ENCODE measurements at regions not wholly inside any gene's neighbourhood (a gene's known extent, or its start where the extent isn't known, plus 50 kb on each side); places are given as distances from the start of the nearest gene placed in this dataset.

GRCh38 chr1:99193431-99193830 lies 70.9 kb upstream of the PLPPR4 start (continued):
- TF ChIP-seq CEBPZ (IDR thresholded peaks at IDR 0.05; ENCODE audit: low read depth, low read length) (no peak), POLR2AphosphoS5 (IDR thresholded peaks at IDR 0.05; ENCODE audit: low read length) (no peak), ZNF384 (IDR thresholded peaks at IDR 0.05; ENCODE audit: borderline replicate concordance, low read depth, low read length) (no peak)

- DNase-seq (ENCODE audit: low read depth, low spot score) (no peak), FAIRE-seq (no peak), ATAC-seq (no peak)
- Histone ChIP-seq H2AFZ (ENCODE audit: control insufficient read depth, low read depth, low read length) (no peak overlapping the region), H3K79me2 (ENCODE audit: control insufficient read depth, insufficient read depth, low read length) (no peaks in the 10 kb centered on the region), H3K27me3 (replicated peaks in 1 of 2; ENCODE audit: control insufficient read depth in 2 of 2, insufficient read depth in 2 of 2, low read length in 1 of 2) (no peaks in the 10 kb centered on the region; a peak in 1 of 4 replicates), H3K9ac (ENCODE audit: control insufficient read depth, insufficient read depth, low read length) (no peak overlapping the region), H4K20me1 (ENCODE audit: control insufficient read depth, insufficient read depth) (no peaks in the 10 kb centered on the region), H3K4me3 (no peak overlapping the region), H3K4me2 (ENCODE audit: control insufficient read depth, insufficient read depth) (no peak overlapping the region), H3K27ac (ENCODE audit: control insufficient read depth, insufficient read depth) (no peak overlapping the region), H3K4me1 (ENCODE audit: control insufficient read depth, insufficient read depth, low read length) (no peaks in the 10 kb centered on the region), H3K36me3 (ENCODE audit: control insufficient read depth in 2 of 2, insufficient read depth in 2 of 2, low read length in 1 of 2) (no peaks in the 10 kb centered on the region), H3K9me3 (replicated peaks; ENCODE audit: control insufficient read depth, insufficient read depth, low read length) (no peaks in the 10 kb centered on the region)
- WGBS (ENCODE audit: insufficient coverage, insufficient replicate concordance, low lambda C conversion rate, missing lambda C conversion rate), result 5% methylated on average over 1 of the region's 1 CpG
- intact Hi-C loops (cut with micrococcal nuclease; ENCODE audit: unreplicated experiment), result no loop called here
- ChIA-PET CTCF (interaction anchor here (1.2 to 1.6 kb wide), 3 partner anchors 17 to 487 kb away, joined by 4 to 7 read pairs (median 4); no protein-coding TSS in a partner anchor), POLR2A (no interaction called here), SMC1A (ENCODE audit: uncharacterized antibody, unreplicated experiment) (interaction anchor here (1.1 to 1.3 kb wide), 2 partner anchors 362 to 508 kb away, joined by 3 to 4 read pairs; no protein-coding TSS in a partner anchor), RAD21 (ENCODE audit: unreplicated experiment) (no interaction called here)
- in situ Hi-C loops (cut with MboI), result loop anchor here (25.0 kb wide), 1 partner anchor 1664 kb away; no protein-coding TSS in a partner anchor
- no TSS peak for BruUV-seq (replicated peaks)
- no peak for TF ChIP-seq IRF4 (IDR thresholded peaks at IDR 0.05; ENCODE audit: low read depth, low read length)
- TF ChIP-seq RFX5 (IDR thresholded peaks at IDR 0.05; ENCODE audit: low read depth, low read length), result no peak
- TF ChIP-seq RAD51 (IDR thresholded peaks at IDR 0.05), result no peak
- no peak for TF ChIP-seq NFYA (IDR thresholded peaks at IDR 0.05; ENCODE audit: borderline replicate concordance, low read depth, low read length)
- TF ChIP-seq NR2F1 (conservative IDR thresholded peaks at IDR 0.05), result no peak
Measured at GRCh38 chr1:99198393-99198792, 65.9 kb upstream of the PLPPR4 start.

Measured in GM12878 (cell line).